ENCODE measurements at regions not wholly inside any gene's neighbourhood (a gene's known extent, or its start where the extent isn't known, plus 50 kb on each side); places are given as distances from the start of the nearest gene placed in this dataset.

GRCh38 chr2:175744000-175744399 lies 258.1 kb downstream of the LNPK start:
- TF ChIP-seq POLR2AphosphoS5 (IDR thresholded peaks at IDR 0.05) (no peak), POLR2A (IDR thresholded peaks at IDR 0.05) (no peak)
- TF ChIP-seq, protein P1, sequence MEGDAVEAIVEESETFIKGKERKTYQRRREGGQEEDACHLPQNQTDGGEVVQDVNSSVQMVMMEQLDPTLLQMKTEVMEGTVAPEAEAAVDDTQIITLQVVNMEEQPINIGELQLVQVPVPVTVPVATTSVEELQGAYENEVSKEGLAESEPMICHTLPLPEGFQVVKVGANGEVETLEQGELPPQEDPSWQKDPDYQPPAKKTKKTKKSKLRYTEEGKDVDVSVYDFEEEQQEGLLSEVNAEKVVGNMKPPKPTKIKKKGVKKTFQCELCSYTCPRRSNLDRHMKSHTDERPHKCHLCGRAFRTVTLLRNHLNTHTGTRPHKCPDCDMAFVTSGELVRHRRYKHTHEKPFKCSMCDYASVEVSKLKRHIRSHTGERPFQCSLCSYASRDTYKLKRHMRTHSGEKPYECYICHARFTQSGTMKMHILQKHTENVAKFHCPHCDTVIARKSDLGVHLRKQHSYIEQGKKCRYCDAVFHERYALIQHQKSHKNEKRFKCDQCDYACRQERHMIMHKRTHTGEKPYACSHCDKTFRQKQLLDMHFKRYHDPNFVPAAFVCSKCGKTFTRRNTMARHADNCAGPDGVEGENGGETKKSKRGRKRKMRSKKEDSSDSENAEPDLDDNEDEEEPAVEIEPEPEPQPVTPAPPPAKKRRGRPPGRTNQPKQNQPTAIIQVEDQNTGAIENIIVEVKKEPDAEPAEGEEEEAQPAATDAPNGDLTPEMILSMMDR (IDR thresholded peaks at IDR 0.05): no peak
